HCT116 (cell line): ENCODE measurements at regions not wholly inside any gene's neighbourhood (a gene's known extent, or its start where the extent isn't known, plus 50 kb on each side); places are given as distances from the start of the nearest gene placed in this dataset.

ENCODE experiments used
- ATAC-seq: fragments of 200-7000 bp; cut with Tn5 transposase; 2 replicates; pipeline ENCODE4 v1.9.1; 2020; ENCODE audit warnings: mild to moderate bottlenecking, moderate library complexity
- BruUV-seq: library from RNA; stranded (reverse); fragments of 400-500 nt; replicated peaks from 2 replicates; lab custom pipeline; 2021; lab: Mats Ljungman, UMichigan
- CTCF ChIA-PET: fragments of 300-600 bp; sonication (Branson Sonifier 250); formaldehyde crosslinking; loops from one replicate; lab custom pipeline; 2021; ENCODE audit warnings: antibody characterized with exemption; lab: Charles Lee
- POLR2A ChIA-PET: fragments of 300-600, 350-600 bp; sonication (Branson Sonifier 250); formaldehyde crosslinking; loops from one replicate; lab custom pipeline; 2021; ENCODE audit warnings: antibody characterized with exemption; lab: Charles Lee
- RAD21 ChIA-PET, 2 experiments: fragments of 300-600 bp; sonication (Branson Sonifier 250); formaldehyde crosslinking; loops; one replicate each; lab custom pipeline; 2023; ENCODE audit warnings: low total read pairs in 2 of 2; ENCODE audit not compliant: uncharacterized antibody in 2 of 2, unreplicated experiment in 2 of 2, low non-redundant PET in 1 of 2; lab: Charles Lee
- DNase-seq: peaks from one replicate; pipeline ENCODE4 v3.0.0-alpha.2; 2010; ENCODE audit warnings: low read depth, low spot score
- H2AFZ ChIP-seq: fragments of 200-600 bp; shearing (Covaris generic), sonication (generic); 2 replicates; pipeline ENCODE4 v1.6.1; 2017; ENCODE audit warnings: low read depth, mixed run types, mixed read lengths, antibody characterized with exemption, low read length; ENCODE audit not compliant: poor library complexity, severe bottlenecking
- H3K27ac ChIP-seq: 2 replicates; pipeline ENCODE4 v1.5.1; 2012; ENCODE audit warnings: low read depth, low read length
- H3K27me3 ChIP-seq: fragments of 200-600 bp; sonication (generic); 2 replicates; pipeline ENCODE4 v1.6.1; 2016; ENCODE audit warnings: mixed run types, low read length, mixed read lengths; ENCODE audit not compliant: insufficient read depth
- H3K36me3 ChIP-seq, 2 experiments: fragments of 200-500 bp in 1 of 2; fragments of 200-600 bp in 1 of 2; sonication (Bioruptor generic) in 1 of 2; sonication (generic) in 1 of 2; 2 replicates each; pipeline versions ENCODE4 v1.5.1 to v1.6.1; 2014 to 2016; ENCODE audit warnings: low read length in 2 of 2, inconsistent platforms in 1 of 2, mixed read lengths in 1 of 2, mixed run types in 1 of 2; ENCODE audit not compliant: insufficient read depth in 2 of 2, control insufficient read depth in 1 of 2
- H3K4me1 ChIP-seq, 2 experiments: fragments of 200-600 bp in 1 of 2; sonication (generic) in 1 of 2; 2 replicates each; pipeline versions ENCODE4 v1.5.1 to v1.6.1; 2012 to 2017; ENCODE audit warnings: low read length in 2 of 2, inconsistent platforms in 1 of 2, mild to moderate bottlenecking in 1 of 2, mixed read lengths in 1 of 2, mixed run types in 1 of 2, moderate library complexity in 1 of 2; ENCODE audit not compliant: insufficient read depth in 2 of 2, control insufficient read depth in 1 of 2
- H3K4me2 ChIP-seq: fragments of 200-600 bp; sonication (generic); 2 replicates; pipeline ENCODE4 v1.6.1; 2017; ENCODE audit warnings: mixed run types, low read length, mixed read lengths
- H3K4me3 ChIP-seq, 2 experiments: fragments of 200-600 bp in 1 of 2; sonication (generic) in 1 of 2; replicated peaks in 1 of 2; 2 replicates each; pipeline ENCODE4 v1.5.1; 2011 to 2016; ENCODE audit warnings: low read length in 2 of 2, control low read depth in 1 of 2, low read depth in 1 of 2, mild to moderate bottlenecking in 1 of 2, mixed read lengths in 1 of 2, mixed run types in 1 of 2
- H3K79me2 ChIP-seq: fragments of 200-600 bp; sonication (generic); 2 replicates; pipeline ENCODE4 v1.6.1; 2017; ENCODE audit warnings: mild to moderate bottlenecking, mixed run types, low read length, moderate library complexity, mixed read lengths; ENCODE audit not compliant: insufficient read depth
- H3K9ac ChIP-seq: fragments of 200-600 bp; sonication (generic); 2 replicates; pipeline ENCODE4 v1.6.1; 2016; ENCODE audit warnings: low read length, mixed read lengths
- H3K9me2 ChIP-seq: fragments of 200-600 bp; sonication (generic), shearing (Covaris generic); 2 replicates; pipeline ENCODE4 v1.6.1; 2017; ENCODE audit warnings: mixed run types, mild to moderate bottlenecking, moderate library complexity; ENCODE audit not compliant: insufficient read depth
- H3K9me3 ChIP-seq, 2 experiments: fragments of 200-500 bp in 1 of 2; fragments of 200-600 bp in 1 of 2; sonication (Bioruptor generic) in 1 of 2; sonication (generic) in 1 of 2; 2 replicates each; pipeline ENCODE4 v1.6.1; 2014 to 2017; ENCODE audit warnings: low read length in 2 of 2, mixed read lengths in 2 of 2, inconsistent platforms in 1 of 2, low read depth in 1 of 2, mild to moderate bottlenecking in 1 of 2, mixed run types in 1 of 2, moderate library complexity in 1 of 2; ENCODE audit not compliant: control insufficient read depth in 1 of 2, insufficient read depth in 1 of 2
- H4K20me1 ChIP-seq: fragments of 200-600 bp; sonication (generic), shearing (Covaris generic); 2 replicates; pipeline ENCODE4 v1.6.1; 2017; ENCODE audit warnings: mixed run types, mild to moderate bottlenecking, moderate library complexity; ENCODE audit not compliant: insufficient read depth
- CBX3 ChIP-seq: IDR thresholded peaks from 2 replicates; pipeline ENCODE4 v1.6.1; 2012; ENCODE audit warnings: low read depth
- CEBPB ChIP-seq: IDR thresholded peaks from 2 replicates; pipeline ENCODE4 v1.6.1; 2012; ENCODE audit warnings: low read depth
- EZH2 ChIP-seq: fragments of 200-600 bp; sonication (generic); IDR thresholded peaks from 2 replicates; pipeline ENCODE4 v1.6.1; 2017; ENCODE audit warnings: antibody characterized with exemption, mixed run types
- EZH2phosphoT487 ChIP-seq: fragments of 200-600 bp; IDR thresholded peaks from 2 replicates; pipeline ENCODE4 v1.6.1; 2018; ENCODE audit warnings: antibody characterized with exemption, borderline replicate concordance
- FOSL1 ChIP-seq: IDR thresholded peaks from 2 replicates; pipeline ENCODE4 v1.6.1; 2012; ENCODE audit warnings: low read depth
- JUND ChIP-seq: IDR thresholded peaks from 2 replicates; pipeline ENCODE4 v1.6.1; 2012
- POLR2AphosphoS5 ChIP-seq: IDR thresholded peaks from 2 replicates; pipeline ENCODE4 v1.6.1; 2011; ENCODE audit warnings: mild to moderate bottlenecking, low read depth, low read length, moderate library complexity
- RAD21 ChIP-seq: IDR thresholded peaks from 2 replicates; pipeline ENCODE4 v1.6.1; 2012; ENCODE audit warnings: low read depth, mild to moderate bottlenecking
- TCF7L2 ChIP-seq: IDR thresholded peaks from 2 replicates; pipeline ENCODE4 v1.7.0; 2011; ENCODE audit warnings: borderline replicate concordance, inconsistent platforms; ENCODE audit not compliant: insufficient read depth, insufficient read length; ENCODE audit errors: extremely low read depth
- YY1 ChIP-seq: IDR thresholded peaks from 2 replicates; pipeline ENCODE4 v1.6.1; 2011; ENCODE audit warnings: low read length, low read depth, moderate library complexity, mild to moderate bottlenecking; ENCODE audit not compliant: insufficient replicate concordance; ENCODE audit errors: extremely low read depth
- ZFX ChIP-seq: fragments of 450-650 bp; IDR thresholded peaks from 2 replicates; pipeline ENCODE4 v1.6.1; 2017
- ZNF274 ChIP-seq: fragments of 200-500 bp; sonication (Bioruptor generic); IDR thresholded peaks from 2 replicates; pipeline ENCODE4 v1.6.1; 2014; ENCODE audit warnings: mild to moderate bottlenecking, low read depth, low read length, inconsistent platforms
- intact Hi-C: fragments of 100-400 bp; cut with micrococcal nuclease; formaldehyde crosslinking; loops from 2 replicates; pipeline ENCODE4 v1.10.0; 2022
- TF ChIP-seq, protein P1 (sequence below): IDR thresholded peaks from 2 replicates; pipeline ENCODE4 v1.6.1; 2012
- TF ChIP-seq, protein P2 (sequence below): IDR thresholded peaks from 2 replicates; pipeline ENCODE4 v1.6.1; 2012
- TF ChIP-seq, protein P3 (sequence below): IDR thresholded peaks from 2 replicates; pipeline ENCODE4 v1.6.1; 2012; ENCODE audit warnings: low read depth
- TF ChIP-seq, protein P4 (sequence below): IDR thresholded peaks from 2 replicates; pipeline ENCODE4 v1.6.1; 2011; ENCODE audit warnings: mild to moderate bottlenecking, low read length, moderate library complexity; ENCODE audit not compliant: insufficient replicate concordance; ENCODE audit errors: extremely low read depth
- TF ChIP-seq, protein P5 (sequence below), 3 experiments: fragments of 200-600 bp in 1 of 3; sonication (generic) in 1 of 3; IDR thresholded peaks in 2 of 3; conservative IDR thresholded peaks in 1 of 3; 2 replicates each; pipeline ENCODE4 v1.5.1; 2012 to 2017; ENCODE audit warnings: low read depth in 2 of 3, low read length in 2 of 3, antibody characterized with exemption in 1 of 3, borderline replicate concordance in 1 of 3, control low read depth in 1 of 3, mild to moderate bottlenecking in 1 of 3, mixed read lengths in 1 of 3, mixed run types in 1 of 3, moderate library complexity in 1 of 3; ENCODE audit not compliant: insufficient read depth in 1 of 3

DNA sequence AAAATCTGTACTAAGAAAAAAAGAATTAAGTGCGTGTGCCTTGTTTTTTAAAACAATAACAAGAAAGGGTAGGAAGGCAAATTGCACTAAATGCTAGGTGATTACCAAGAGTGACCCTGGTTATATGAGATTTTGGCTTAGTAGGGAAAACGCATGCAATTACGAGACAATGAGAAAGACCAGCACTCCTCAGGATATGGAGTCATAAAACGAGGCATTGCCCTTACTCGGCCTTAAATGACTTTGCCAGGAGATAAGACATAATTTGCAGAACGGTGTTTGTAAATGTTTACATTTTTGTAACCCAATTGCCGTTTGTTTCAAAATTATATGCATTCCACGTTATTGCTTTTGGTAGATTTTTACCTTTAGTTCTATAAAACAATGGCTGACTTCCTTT lies 179.8 kb downstream of the RBM26 start:
- ChIA-PET RAD21 (no interaction called here), CTCF (no interaction called here), POLR2A (no interaction called here)
- ATAC-seq (no peak), DNase-seq (no peak)
- H3K4me2 ChIP-seq, result no peak overlapping the region
- H3K4me3 ChIP-seq, result no peak overlapping the region
- H3K4me1 ChIP-seq, result no peaks in the 10 kb centered on the region
- no peaks in the 10 kb centered on the region for H3K9me2 ChIP-seq
- H3K27ac ChIP-seq, result no peak overlapping the region
- no peaks in the 10 kb centered on the region for H4K20me1 ChIP-seq
- BruUV-seq, result no TSS peak
- H3K79me2 ChIP-seq, result no peaks in the 10 kb centered on the region
- H3K9me3 ChIP-seq, result no peaks in the 10 kb centered on the region
- peaks cover 32% of the 10 kb centered on the region for H3K27me3 ChIP-seq
- no peak overlapping the region for H2AFZ ChIP-seq
- intact Hi-C loops, result no loop called here
- H3K36me3 ChIP-seq, result no peaks in the 10 kb centered on the region
- TF ChIP-seq, protein P1, sequence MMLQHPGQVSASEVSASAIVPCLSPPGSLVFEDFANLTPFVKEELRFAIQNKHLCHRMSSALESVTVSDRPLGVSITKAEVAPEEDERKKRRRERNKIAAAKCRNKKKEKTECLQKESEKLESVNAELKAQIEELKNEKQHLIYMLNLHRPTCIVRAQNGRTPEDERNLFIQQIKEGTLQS, result no peak
- no peak for TF ChIP-seq YY1
- TF ChIP-seq, protein P2, sequence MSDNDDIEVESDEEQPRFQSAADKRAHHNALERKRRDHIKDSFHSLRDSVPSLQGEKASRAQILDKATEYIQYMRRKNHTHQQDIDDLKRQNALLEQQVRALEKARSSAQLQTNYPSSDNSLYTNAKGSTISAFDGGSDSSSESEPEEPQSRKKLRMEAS, result no peak
- TF ChIP-seq CEBPB, result no peak
- no peak for TF ChIP-seq JUND
- TF ChIP-seq EZH2phosphoT487, result no peak
- no peak for TF ChIP-seq ZFX
- no peak for TF ChIP-seq EZH2
- TF ChIP-seq POLR2AphosphoS5, result no peak
- TF ChIP-seq, protein P3, sequence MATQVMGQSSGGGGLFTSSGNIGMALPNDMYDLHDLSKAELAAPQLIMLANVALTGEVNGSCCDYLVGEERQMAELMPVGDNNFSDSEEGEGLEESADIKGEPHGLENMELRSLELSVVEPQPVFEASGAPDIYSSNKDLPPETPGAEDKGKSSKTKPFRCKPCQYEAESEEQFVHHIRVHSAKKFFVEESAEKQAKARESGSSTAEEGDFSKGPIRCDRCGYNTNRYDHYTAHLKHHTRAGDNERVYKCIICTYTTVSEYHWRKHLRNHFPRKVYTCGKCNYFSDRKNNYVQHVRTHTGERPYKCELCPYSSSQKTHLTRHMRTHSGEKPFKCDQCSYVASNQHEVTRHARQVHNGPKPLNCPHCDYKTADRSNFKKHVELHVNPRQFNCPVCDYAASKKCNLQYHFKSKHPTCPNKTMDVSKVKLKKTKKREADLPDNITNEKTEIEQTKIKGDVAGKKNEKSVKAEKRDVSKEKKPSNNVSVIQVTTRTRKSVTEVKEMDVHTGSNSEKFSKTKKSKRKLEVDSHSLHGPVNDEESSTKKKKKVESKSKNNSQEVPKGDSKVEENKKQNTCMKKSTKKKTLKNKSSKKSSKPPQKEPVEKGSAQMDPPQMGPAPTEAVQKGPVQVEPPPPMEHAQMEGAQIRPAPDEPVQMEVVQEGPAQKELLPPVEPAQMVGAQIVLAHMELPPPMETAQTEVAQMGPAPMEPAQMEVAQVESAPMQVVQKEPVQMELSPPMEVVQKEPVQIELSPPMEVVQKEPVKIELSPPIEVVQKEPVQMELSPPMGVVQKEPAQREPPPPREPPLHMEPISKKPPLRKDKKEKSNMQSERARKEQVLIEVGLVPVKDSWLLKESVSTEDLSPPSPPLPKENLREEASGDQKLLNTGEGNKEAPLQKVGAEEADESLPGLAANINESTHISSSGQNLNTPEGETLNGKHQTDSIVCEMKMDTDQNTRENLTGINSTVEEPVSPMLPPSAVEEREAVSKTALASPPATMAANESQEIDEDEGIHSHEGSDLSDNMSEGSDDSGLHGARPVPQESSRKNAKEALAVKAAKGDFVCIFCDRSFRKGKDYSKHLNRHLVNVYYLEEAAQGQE, result no peak
- TF ChIP-seq CBX3, result no peak
- no peak for TF ChIP-seq TCF7L2
- TF ChIP-seq, protein P4, sequence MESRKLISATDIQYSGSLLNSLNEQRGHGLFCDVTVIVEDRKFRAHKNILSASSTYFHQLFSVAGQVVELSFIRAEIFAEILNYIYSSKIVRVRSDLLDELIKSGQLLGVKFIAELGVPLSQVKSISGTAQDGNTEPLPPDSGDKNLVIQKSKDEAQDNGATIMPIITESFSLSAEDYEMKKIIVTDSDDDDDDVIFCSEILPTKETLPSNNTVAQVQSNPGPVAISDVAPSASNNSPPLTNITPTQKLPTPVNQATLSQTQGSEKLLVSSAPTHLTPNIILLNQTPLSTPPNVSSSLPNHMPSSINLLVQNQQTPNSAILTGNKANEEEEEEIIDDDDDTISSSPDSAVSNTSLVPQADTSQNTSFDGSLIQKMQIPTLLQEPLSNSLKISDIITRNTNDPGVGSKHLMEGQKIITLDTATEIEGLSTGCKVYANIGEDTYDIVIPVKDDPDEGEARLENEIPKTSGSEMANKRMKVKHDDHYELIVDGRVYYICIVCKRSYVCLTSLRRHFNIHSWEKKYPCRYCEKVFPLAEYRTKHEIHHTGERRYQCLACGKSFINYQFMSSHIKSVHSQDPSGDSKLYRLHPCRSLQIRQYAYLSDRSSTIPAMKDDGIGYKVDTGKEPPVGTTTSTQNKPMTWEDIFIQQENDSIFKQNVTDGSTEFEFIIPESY, result no peak
- TF ChIP-seq RAD21, result no peak
- TF ChIP-seq, protein P5, sequence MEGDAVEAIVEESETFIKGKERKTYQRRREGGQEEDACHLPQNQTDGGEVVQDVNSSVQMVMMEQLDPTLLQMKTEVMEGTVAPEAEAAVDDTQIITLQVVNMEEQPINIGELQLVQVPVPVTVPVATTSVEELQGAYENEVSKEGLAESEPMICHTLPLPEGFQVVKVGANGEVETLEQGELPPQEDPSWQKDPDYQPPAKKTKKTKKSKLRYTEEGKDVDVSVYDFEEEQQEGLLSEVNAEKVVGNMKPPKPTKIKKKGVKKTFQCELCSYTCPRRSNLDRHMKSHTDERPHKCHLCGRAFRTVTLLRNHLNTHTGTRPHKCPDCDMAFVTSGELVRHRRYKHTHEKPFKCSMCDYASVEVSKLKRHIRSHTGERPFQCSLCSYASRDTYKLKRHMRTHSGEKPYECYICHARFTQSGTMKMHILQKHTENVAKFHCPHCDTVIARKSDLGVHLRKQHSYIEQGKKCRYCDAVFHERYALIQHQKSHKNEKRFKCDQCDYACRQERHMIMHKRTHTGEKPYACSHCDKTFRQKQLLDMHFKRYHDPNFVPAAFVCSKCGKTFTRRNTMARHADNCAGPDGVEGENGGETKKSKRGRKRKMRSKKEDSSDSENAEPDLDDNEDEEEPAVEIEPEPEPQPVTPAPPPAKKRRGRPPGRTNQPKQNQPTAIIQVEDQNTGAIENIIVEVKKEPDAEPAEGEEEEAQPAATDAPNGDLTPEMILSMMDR (IDR thresholded peaks at IDR 0.05 in 2 of 3, conservative IDR thresholded peaks at IDR 0.05 in 1 of 3; ENCODE audit: borderline replicate concordance in 1 of 3, insufficient read depth in 1 of 3, low read depth in 2 of 3, low read length in 2 of 3), result no peak
- TF ChIP-seq FOSL1, result no peak
- no peak for TF ChIP-seq ZNF274
- no peak overlapping the region for H3K9ac ChIP-seq
